ENCODE measurements at regions not wholly inside any gene's neighbourhood (a gene's known extent, or its start where the extent isn't known, plus 50 kb on each side); places are given as distances from the start of the nearest gene placed in this dataset.

DNA sequence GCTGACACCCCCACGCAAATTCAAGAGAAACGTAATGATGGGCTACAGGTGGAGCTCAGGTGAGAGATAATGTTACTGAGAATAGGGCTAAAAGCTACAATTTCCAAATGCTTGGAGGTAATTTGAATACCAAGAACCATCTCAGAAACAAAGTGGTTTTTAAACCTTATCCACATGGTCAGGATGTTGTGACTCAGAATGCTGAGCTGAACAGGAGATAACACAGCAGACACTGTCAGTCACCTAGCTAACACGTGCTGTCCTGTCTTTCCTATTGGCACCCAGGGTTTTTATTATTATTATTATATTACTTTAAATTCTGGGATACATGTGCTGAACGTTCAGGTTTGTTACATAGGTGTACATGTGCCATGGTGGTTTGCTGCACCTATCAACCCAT lies 233.0 kb upstream of the MAF start:
- no peaks in the 10 kb centered on the region for H3K27me3 ChIP-seq
- TF ChIP-seq, protein P1, sequence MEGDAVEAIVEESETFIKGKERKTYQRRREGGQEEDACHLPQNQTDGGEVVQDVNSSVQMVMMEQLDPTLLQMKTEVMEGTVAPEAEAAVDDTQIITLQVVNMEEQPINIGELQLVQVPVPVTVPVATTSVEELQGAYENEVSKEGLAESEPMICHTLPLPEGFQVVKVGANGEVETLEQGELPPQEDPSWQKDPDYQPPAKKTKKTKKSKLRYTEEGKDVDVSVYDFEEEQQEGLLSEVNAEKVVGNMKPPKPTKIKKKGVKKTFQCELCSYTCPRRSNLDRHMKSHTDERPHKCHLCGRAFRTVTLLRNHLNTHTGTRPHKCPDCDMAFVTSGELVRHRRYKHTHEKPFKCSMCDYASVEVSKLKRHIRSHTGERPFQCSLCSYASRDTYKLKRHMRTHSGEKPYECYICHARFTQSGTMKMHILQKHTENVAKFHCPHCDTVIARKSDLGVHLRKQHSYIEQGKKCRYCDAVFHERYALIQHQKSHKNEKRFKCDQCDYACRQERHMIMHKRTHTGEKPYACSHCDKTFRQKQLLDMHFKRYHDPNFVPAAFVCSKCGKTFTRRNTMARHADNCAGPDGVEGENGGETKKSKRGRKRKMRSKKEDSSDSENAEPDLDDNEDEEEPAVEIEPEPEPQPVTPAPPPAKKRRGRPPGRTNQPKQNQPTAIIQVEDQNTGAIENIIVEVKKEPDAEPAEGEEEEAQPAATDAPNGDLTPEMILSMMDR (IDR thresholded peaks at IDR 0.05): no peak

DNA sequence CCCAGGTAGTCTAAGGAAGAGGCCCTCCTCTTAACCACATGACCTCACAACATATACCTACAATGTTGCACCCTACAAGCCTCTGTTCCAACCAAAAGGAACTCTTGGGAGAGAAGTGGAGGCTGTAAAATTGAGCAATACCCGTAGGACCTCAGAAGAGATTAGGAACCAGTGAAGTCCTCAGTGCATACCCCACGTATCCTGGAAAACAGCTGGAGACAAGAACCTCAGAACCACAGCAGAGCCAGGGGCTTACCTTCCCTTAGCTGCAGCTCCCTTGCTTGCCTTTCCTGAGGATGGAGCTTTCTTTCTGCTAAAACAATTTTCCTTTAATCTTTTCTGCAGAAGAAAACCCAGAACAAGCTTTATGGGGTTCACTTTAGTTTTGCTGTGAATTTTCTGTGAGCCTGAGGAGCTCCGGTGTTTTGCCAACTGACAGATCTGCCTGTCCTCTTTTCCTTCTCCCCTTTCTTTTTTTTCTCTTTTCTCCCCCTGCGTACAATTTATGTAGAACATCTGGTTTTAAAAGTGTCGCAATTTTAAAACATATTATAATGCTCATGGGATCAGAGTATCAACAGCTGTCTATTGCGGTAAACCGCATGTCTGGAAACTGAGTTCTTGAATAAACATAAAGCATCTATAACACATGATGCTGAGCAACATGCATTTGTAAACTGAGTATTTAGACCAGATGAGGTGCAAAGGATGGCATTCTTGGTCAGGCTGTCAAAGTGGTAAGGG lies 226.4 kb upstream of the MAF start:
- no peaks in the 10 kb centered on the region for H3K4me1 ChIP-seq
- no peak overlapping the region for H3K4me3 ChIP-seq
- TF ChIP-seq POLR2A (IDR thresholded peaks at IDR 0.05): no peak
- TF ChIP-seq, protein P1 (IDR thresholded peaks at IDR 0.05): no peak
- no peaks in the 10 kb centered on the region for H3K27me3 ChIP-seq
- H3K36me3 ChIP-seq: no peaks in the 10 kb centered on the region
- no peak for DNase-seq
- H3K27ac ChIP-seq: peak overlapping the region in 1 of 4 donors; percentile 14
- H3K9me3 ChIP-seq: no peaks in the 10 kb centered on the region

More for the DNA sequence above, 233.0 kb upstream of the MAF start:
- H3K4me3 ChIP-seq: no peak overlapping the region
- H3K9me3 ChIP-seq: no peaks in the 10 kb centered on the region
- no peak for DNase-seq
- no peaks in the 10 kb centered on the region for H3K36me3 ChIP-seq
- H3K4me1 ChIP-seq: no peaks in the 10 kb centered on the region
- H3K27ac ChIP-seq: no peak overlapping the region

DNA sequence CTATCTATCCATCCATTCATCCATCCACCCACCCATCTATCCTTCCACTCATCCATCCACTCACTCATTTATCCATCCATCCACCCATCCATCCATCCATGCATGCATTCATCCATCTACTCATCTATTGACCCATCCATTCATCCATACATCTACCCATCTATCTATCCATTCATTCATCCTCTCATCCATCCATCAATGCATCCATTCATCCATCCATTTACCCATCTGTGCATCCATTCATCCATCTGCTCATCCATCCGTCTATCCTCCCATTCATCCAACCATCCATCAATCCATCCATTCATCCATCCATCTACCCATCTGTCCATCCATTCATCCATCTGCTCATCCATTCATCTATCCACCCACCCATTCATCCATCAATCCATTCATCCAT lies 224.5 kb upstream of the MAF start:
- no peaks in the 10 kb centered on the region for H3K9me3 ChIP-seq
- DNase-seq: no peak
- no peaks in the 10 kb centered on the region for H3K36me3 ChIP-seq
- no peaks in the 10 kb centered on the region for H3K4me1 ChIP-seq
- no peak overlapping the region for H3K27ac ChIP-seq
- no peak overlapping the region for H3K4me3 ChIP-seq
- H3K27me3 ChIP-seq: no peaks in the 10 kb centered on the region
- TF ChIP-seq, protein P1 (IDR thresholded peaks at IDR 0.05): no peak
- no peak for TF ChIP-seq POLR2A (IDR thresholded peaks at IDR 0.05)

DNA sequence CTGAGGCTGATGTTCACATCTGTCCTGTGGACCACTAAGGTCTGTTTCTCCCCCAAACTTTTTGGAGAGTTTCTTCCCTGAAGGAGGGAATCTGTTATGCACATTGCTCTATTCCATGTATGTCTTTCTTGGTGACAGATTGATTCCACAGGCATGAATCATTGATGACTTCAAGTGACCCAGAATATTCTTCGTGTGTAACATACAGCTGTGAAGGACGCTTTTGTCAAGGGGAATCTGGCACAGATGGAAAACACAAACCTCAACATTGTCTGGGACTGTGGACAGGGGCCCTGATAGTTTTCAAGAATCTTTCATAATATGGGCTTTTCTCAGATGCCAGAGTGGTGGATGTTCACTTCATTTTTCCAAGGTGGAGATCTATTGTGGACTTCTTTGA lies 223.1 kb upstream of the MAF start:
- no peaks in the 10 kb centered on the region for H3K27me3 ChIP-seq

DNA sequence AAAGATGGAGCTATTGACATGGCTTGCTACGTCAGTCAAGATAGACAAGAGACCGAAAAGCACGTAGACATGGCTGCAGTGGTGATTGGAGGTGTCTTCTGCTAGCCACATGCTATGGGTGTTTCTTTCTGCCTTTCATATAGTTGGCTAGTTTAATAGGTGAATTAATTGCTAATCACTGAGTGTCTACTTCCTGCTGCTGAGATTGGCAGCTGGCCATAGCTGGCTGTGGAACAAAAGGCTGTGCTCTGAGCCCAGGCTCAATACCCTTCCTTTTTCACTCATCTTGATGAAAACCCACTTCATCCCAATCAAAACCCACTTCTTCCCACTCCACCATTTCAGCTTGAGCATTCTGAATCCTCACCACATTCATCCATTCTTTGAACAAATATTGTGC lies 221.4 kb upstream of the MAF start:
- Histone ChIP-seq H3K4me1 (no peaks in the 10 kb centered on the region), H3K27me3 (no peaks in the 10 kb centered on the region), H3K36me3 (no peaks in the 10 kb centered on the region), H3K4me3 (no peak overlapping the region), H3K27ac (no peak overlapping the region), H3K9me3 (no peaks in the 10 kb centered on the region)
- DNase-seq: no peak
- TF ChIP-seq, protein P1 (IDR thresholded peaks at IDR 0.05): no peak
- TF ChIP-seq POLR2A (IDR thresholded peaks at IDR 0.05): no peak

More for the DNA sequence above, 223.1 kb upstream of the MAF start:
- Histone ChIP-seq H3K36me3 (no peaks in the 10 kb centered on the region), H3K4me1 (no peaks in the 10 kb centered on the region), H3K27ac (no peak overlapping the region), H3K4me3 (no peak overlapping the region), H3K9me3 (no peaks in the 10 kb centered on the region)
- TF ChIP-seq, protein P1 (IDR thresholded peaks at IDR 0.05): no peak
- TF ChIP-seq POLR2A (IDR thresholded peaks at IDR 0.05): no peak
- no peak for DNase-seq

Measured in Peyer's patch (tissue), 4 donors.